K562 (cell line): ENCODE measurements at regions not wholly inside any gene's neighbourhood (a gene's known extent, or its start where the extent isn't known, plus 50 kb on each side); places are given as distances from the start of the nearest gene placed in this dataset.

Source experiments
- ATF6 ChIP-seq: sonication (generic); formaldehyde crosslinking; IDR thresholded peaks from 2 replicates; pipeline ENCODE4 v1.4.0; 2020; ENCODE audit warnings: mild to moderate bottlenecking, missing genetic modification reagents
- BRD9 ChIP-seq: fragments of 450-650 bp; IDR thresholded peaks from 2 replicates; pipeline ENCODE4 v1.6.1; 2018; ENCODE audit warnings: low read depth; ENCODE audit not compliant: partially characterized antibody
- C11orf30 ChIP-seq: fragments of 450-650 bp; IDR thresholded peaks from 2 replicates; pipeline ENCODE4 v1.6.1; 2016; ENCODE audit warnings: low read depth, mild to moderate bottlenecking
- CAMTA2 ChIP-seq: fragments of 250-450 bp; sonication (Bioruptor Pico); conservative IDR thresholded peaks from 2 replicates; pipeline ENCODE4 v1.5.1; 2022
- CTBP1 ChIP-seq: fragments of 450-650 bp; IDR thresholded peaks from 2 replicates; pipeline ENCODE4 v1.6.1; 2016; ENCODE audit warnings: borderline replicate concordance
- E2F5 ChIP-seq: sonication (generic); formaldehyde crosslinking; IDR thresholded peaks from 2 replicates; pipeline ENCODE4 v1.8.0; 2022; ENCODE audit warnings: mild to moderate bottlenecking, missing genetic modification reagents
- HMGXB4 ChIP-seq: sonication (generic); formaldehyde crosslinking; IDR thresholded peaks from 2 replicates; pipeline ENCODE4 v1.8.1; 2023; ENCODE audit warnings: mild to moderate bottlenecking, missing genetic modification reagents
- HNRNPH1 ChIP-seq: fragments of 200-400 bp; formaldehyde crosslinking; optimal IDR thresholded peaks from 2 replicates; pipeline ENCODE3; 2017; ENCODE audit warnings: low read depth, mild to moderate bottlenecking, low read length, moderate library complexity
- HOXB6 ChIP-seq: fragments of 250-450 bp; sonication (Bioruptor Pico); IDR thresholded peaks from 2 replicates; pipeline ENCODE4 v1.5.1; 2022; ENCODE audit warnings: mild to moderate bottlenecking, borderline replicate concordance
- KDM2B ChIP-seq: fragments of 250-450 bp; sonication (Bioruptor Pico); IDR thresholded peaks from 2 replicates; pipeline ENCODE4 v1.8.0; 2021; ENCODE audit warnings: mild to moderate bottlenecking, moderate library complexity
- MNT ChIP-seq, 2 experiments: fragments of 450-650 bp; conservative IDR thresholded peaks; 2 replicates each; pipeline ENCODE4 v1.6.1; 2017; ENCODE audit warnings: mild to moderate bottlenecking in 2 of 2, moderate library complexity in 2 of 2
- MXI1 ChIP-seq: IDR thresholded peaks from 2 replicates; pipeline ENCODE4 v1.6.1; 2011; ENCODE audit warnings: low read depth, mild to moderate bottlenecking, improper control_type of control experiment, low read length
- NR2C2 ChIP-seq, 2 experiments: fragments of 200-800 bp in 1 of 2; sonication (Bioruptor generic) in 1 of 2; sonication (generic) in 1 of 2; formaldehyde crosslinking in 1 of 2; IDR thresholded peaks; 2 replicates each; pipeline versions ENCODE4 v1.6.1 to v1.8.0; 2016 to 2022; ENCODE audit warnings: mild to moderate bottlenecking in 1 of 2, missing compliant biosample characterization in 1 of 2, missing genetic modification characterization in 1 of 2, missing genetic modification reagents in 1 of 2
- RFX7 ChIP-seq: fragments of 250-450 bp; sonication (Bioruptor Pico); IDR thresholded peaks from 2 replicates; pipeline ENCODE4 v1.5.1; 2021; ENCODE audit warnings: mild to moderate bottlenecking
- ZBTB11 ChIP-seq, 3 experiments: fragments of 200-800 bp in 1 of 3; fragments of 250-450 bp in 1 of 3; fragments of 450-650 bp in 1 of 3; sonication (Bioruptor Pico) in 1 of 3; sonication (Bioruptor generic) in 1 of 3; formaldehyde crosslinking in 1 of 3; IDR thresholded peaks; 2 replicates each; pipeline versions ENCODE4 v1.6.1 to v1.8.0; 2016 to 2022; ENCODE audit warnings: mild to moderate bottlenecking in 2 of 3, missing genetic modification characterization in 2 of 3, missing compliant biosample characterization in 1 of 3, moderate library complexity in 1 of 3
- ZFP1 ChIP-seq: fragments of 450-650 bp; formaldehyde crosslinking; IDR thresholded peaks from 2 replicates; pipeline ENCODE4 v1.4.0; 2020; ENCODE audit warnings: mild to moderate bottlenecking, mixed read lengths
- ZNF384 ChIP-seq: IDR thresholded peaks from 2 replicates; pipeline ENCODE4 v1.6.1; 2012; ENCODE audit warnings: low read depth, low read length, improper control_type of control experiment
- ZNF57 ChIP-seq: fragments of 450-650 bp; formaldehyde crosslinking; IDR thresholded peaks from 2 replicates; pipeline ENCODE4 v1.4.0; 2020; ENCODE audit warnings: mild to moderate bottlenecking, moderate library complexity
- ZNF830 ChIP-seq: fragments of 250-450 bp; sonication (Bioruptor Pico); IDR thresholded peaks from 2 replicates; pipeline ENCODE4 v1.5.0; 2021; ENCODE audit warnings: mild to moderate bottlenecking

- TF ChIP-seq ZFP1 (CRISPR knock-in tag): no peak
- TF ChIP-seq ZNF57 (CRISPR knock-in tag): peak; percentile 69; the same call in 1 of the 2 replicates
- peak; percentile 97 for TF ChIP-seq ZNF830
- peak; percentile 99 for TF ChIP-seq E2F5
- TF ChIP-seq CAMTA2 (CRISPR knock-in tag): no peak
- no peak; the same call in 1 of the 2 replicates for TF ChIP-seq HMGXB4 (CRISPR knock-in tag)
- TF ChIP-seq C11orf30: no peak
- peak; percentile 14; the same call in 1 of the 2 replicates for TF ChIP-seq RFX7 (CRISPR knock-in tag)
- no peak for TF ChIP-seq HNRNPH1
- no peak for TF ChIP-seq BRD9
- TF ChIP-seq MNT (conservative IDR thresholded peaks at IDR 0.05): no peak
- TF ChIP-seq HOXB6 (CRISPR knock-in tag): peak; percentile 92
- TF ChIP-seq ATF6 (CRISPR knock-in tag): 0 out of 2 replicates have a peak, but pooled peaks have one; percentile 78
- TF ChIP-seq NR2C2 (CRISPR knock-in tag; IDR thresholded peaks at IDR 0.05): peak; percentile 76; the same call in 1 of the 2 replicates
- TF ChIP-seq NR2C2 (tag; IDR thresholded peaks at IDR 0.05): no peak
- TF ChIP-seq ZBTB11 (CRISPR knock-in tag; IDR thresholded peaks at IDR 0.05): 0 out of 6 replicates have a peak, but pooled peaks of 1 of the 3 experiments have one; percentile 7
- TF ChIP-seq MXI1: peak; percentile 78
- TF ChIP-seq ZNF384: 0 out of 2 replicates have a peak, but pooled peaks have one; percentile 29
- no peak for TF ChIP-seq CTBP1
- TF ChIP-seq KDM2B: no peak
Measured at GRCh38 chr22:20656516-20656901, 117.4 kb upstream of the SERPIND1 start (continued).
